GM10248 (cell line): ENCODE measurements at regions not wholly inside any gene's neighbourhood (a gene's known extent, or its start where the extent isn't known, plus 50 kb on each side); places are given as distances from the start of the nearest gene placed in this dataset.
"Not testable (repeated sequence)": the region's sequence is repeated elsewhere in the genome, so short reads cannot be mapped to it uniquely, and the experiment has no call there.

ENCODE experiments used
- CTCF ChIA-PET: fragments of 300-600 bp; sonication (Branson Sonifier 250); formaldehyde crosslinking; extraction: SDS; loops from one replicate; lab custom pipeline; 2021; ENCODE audit warnings: antibody characterized with exemption; lab: Yijun Ruan, JAX
- POLR2A ChIA-PET: fragments of 350-650 bp; sonication (Branson Sonifier 250); formaldehyde crosslinking; extraction: SDS; loops from one replicate; lab custom pipeline; 2020; ENCODE audit warnings: antibody characterized with exemption; lab: Yijun Ruan, JAX
- DNase-seq: peaks from one replicate; pipeline ENCODE4 v3.0.0; 2012; ENCODE audit errors: extremely low spot score
- TF ChIP-seq, protein P1 (sequence below): IDR thresholded peaks from 2 replicates; pipeline ENCODE4 v1.5.1; 2012; ENCODE audit warnings: mild to moderate bottlenecking, low read depth; ENCODE audit errors: extremely low read depth, missing control alignments, control extremely low read depth

DNA sequence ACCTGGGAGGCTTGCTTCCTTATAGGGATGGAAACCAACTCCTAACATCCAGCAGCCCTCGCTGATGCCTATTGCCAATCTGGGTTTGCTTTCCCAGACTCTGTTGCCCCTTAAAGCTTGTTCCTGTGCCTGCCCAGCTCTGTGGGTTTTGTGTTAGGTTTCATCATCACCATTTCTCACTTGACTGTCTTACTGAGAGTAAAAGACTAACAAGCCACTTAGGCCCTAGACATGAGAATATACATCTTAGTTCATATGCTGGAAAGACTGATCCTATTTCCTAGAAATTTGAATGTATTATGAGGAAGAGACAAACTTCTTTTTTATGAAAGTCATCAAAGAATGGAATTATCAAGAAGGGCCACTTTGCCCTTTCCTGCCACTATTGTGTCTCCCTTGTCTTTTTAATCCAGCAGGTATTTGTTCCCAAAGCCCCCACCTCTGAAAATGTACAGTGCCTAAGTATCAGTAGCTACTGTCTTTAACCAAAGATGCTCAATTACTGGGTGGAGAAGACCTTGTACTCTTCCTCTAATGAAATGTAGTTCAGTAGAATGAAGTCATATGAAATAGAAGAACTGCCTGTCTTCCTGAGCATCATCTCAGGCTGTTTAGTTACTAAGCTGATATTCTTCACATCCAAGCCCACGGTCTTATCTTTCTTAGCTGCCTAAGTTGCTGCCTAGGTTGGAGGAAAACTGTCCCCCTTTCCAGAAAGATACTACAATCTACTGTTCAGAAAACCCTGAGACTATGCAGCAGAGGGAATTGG, 59.8 kb upstream of the ZPLD1 start:
- ChIA-PET CTCF (interaction anchor here (0.9 to 1.4 kb wide), 3 partner anchors 16 to 146 kb away, joined by 3 to 4 read pairs (median 4); no protein-coding TSS in a partner anchor), POLR2A (no interaction called here)
- DNase-seq = no peak
- TF ChIP-seq, protein P1, sequence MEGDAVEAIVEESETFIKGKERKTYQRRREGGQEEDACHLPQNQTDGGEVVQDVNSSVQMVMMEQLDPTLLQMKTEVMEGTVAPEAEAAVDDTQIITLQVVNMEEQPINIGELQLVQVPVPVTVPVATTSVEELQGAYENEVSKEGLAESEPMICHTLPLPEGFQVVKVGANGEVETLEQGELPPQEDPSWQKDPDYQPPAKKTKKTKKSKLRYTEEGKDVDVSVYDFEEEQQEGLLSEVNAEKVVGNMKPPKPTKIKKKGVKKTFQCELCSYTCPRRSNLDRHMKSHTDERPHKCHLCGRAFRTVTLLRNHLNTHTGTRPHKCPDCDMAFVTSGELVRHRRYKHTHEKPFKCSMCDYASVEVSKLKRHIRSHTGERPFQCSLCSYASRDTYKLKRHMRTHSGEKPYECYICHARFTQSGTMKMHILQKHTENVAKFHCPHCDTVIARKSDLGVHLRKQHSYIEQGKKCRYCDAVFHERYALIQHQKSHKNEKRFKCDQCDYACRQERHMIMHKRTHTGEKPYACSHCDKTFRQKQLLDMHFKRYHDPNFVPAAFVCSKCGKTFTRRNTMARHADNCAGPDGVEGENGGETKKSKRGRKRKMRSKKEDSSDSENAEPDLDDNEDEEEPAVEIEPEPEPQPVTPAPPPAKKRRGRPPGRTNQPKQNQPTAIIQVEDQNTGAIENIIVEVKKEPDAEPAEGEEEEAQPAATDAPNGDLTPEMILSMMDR = no peak

DNA sequence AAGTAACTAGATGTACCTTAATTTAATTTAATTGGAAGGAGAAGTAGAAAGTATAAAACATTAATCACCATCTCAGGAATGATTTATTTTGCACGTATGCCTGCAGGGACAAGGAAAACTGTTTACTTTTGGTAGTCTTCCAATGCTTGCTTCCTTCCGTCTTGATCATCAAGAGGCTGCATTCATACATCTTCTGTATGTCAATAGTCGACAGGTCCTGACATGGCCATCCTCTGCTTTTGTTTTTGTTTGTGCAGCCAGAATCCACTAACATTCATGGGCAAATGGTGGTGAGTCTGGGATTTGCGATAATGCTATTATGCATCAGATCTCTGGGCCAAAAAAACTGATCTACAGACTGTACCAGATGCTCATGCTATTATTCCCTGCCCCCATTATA, 56.6 kb upstream of the ZPLD1 start:
- ChIA-PET CTCF (no interaction called here), POLR2A (no interaction called here)
- TF ChIP-seq, protein P1 = no peak
- DNase-seq = no peak

DNA sequence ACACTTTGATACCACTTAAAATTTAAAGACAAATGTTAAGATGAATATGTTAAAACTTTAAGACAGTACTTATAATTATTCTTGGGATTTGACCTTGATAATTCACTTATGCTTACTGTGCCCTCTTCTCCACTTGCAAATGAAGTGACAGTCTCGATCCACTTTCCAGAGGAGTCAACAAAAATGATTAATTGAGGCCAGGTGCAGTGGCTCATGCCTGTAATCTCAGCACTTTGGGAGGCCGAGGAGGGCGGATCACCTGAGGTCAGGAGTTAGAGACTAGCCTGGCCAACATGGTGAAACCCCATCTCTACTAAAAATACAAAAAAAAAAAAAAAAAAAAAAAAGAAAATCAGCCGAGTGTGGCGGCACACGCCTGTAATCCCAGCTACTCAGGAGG, 52.6 kb upstream of the ZPLD1 start:
- POLR2A ChIA-PET, DNase-seq, CTCF ChIA-PET: not testable (repeated sequence)
